ENCODE measurements at regions not wholly inside any gene's neighbourhood (a gene's known extent, or its start where the extent isn't known, plus 50 kb on each side); places are given as distances from the start of the nearest gene placed in this dataset.

DNA sequence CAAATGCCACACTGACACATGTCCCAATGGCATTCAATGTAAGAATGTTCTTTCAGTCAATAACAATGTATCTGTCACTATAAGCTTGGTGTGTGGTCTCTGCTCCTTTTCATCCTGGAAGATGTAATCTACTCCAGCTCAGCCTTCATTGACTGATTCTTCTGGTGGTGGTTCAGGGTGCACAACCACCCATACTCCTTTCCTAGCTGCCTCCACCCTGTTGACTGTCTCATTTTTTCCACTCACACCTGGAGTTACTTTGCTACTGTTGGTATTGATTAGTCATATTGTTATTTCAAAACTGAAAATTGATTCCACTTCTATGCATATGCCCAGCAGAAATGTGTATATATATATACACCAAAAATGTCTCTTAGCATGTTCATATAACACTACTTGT lies 140.5 kb downstream of the ASB9 start:
- DNase-seq (ENCODE audit: low read depth): no peak
- H3K4me3 ChIP-seq (ENCODE audit: control insufficient read depth, low read depth, low read length): no peak overlapping the region
- TF ChIP-seq, protein P1, sequence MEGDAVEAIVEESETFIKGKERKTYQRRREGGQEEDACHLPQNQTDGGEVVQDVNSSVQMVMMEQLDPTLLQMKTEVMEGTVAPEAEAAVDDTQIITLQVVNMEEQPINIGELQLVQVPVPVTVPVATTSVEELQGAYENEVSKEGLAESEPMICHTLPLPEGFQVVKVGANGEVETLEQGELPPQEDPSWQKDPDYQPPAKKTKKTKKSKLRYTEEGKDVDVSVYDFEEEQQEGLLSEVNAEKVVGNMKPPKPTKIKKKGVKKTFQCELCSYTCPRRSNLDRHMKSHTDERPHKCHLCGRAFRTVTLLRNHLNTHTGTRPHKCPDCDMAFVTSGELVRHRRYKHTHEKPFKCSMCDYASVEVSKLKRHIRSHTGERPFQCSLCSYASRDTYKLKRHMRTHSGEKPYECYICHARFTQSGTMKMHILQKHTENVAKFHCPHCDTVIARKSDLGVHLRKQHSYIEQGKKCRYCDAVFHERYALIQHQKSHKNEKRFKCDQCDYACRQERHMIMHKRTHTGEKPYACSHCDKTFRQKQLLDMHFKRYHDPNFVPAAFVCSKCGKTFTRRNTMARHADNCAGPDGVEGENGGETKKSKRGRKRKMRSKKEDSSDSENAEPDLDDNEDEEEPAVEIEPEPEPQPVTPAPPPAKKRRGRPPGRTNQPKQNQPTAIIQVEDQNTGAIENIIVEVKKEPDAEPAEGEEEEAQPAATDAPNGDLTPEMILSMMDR (IDR thresholded peaks at IDR 0.05; ENCODE audit: control insufficient read depth, insufficient read depth, low read depth, low read length, missing control alignments): no peak

DNA sequence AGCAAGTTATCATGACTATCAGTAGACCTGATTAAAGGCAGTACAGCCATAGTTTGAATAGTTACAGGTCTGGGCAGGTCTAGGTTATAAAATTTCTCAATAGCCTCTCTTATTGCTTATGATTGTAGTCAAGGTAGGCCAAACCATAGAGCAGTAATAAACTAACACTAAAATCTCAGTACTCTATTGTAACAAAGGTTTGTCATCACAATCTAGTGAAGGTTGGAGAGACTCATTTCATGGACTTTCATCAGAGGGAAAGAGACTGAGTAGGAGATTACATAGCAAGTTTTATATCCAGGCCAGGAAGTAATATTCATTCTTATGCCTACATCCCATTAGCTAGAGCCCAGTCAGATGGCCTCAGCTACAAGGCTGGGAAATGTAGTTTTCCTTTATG lies 141.0 kb downstream of the ASB9 start:
- TF ChIP-seq, protein P1 (IDR thresholded peaks at IDR 0.05; ENCODE audit: control insufficient read depth, insufficient read depth, low read depth, low read length, missing control alignments): no peak
- H3K4me3 ChIP-seq (ENCODE audit: control insufficient read depth, low read depth, low read length): no peak overlapping the region
- no peak for DNase-seq (ENCODE audit: low read depth)

DNA sequence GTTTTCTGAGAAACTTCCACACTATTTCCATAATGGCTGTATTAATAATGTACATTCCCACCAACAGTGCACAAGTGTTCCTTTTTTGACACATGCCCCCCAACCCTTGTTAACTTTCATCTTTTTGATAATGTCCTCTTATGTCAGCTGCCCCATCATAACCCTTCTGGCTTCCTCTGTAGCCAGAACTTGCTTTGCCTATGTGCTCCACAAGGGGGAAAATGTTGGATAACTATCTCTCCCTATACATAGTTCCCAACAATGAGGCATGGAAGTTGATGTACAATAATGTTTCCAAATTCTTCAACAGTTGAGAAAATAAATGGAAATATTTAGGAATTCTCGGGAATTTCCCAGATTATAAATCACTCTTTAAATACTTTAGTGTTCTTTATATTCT lies 142.9 kb downstream of the ASB9 start:
- no peak overlapping the region for H3K4me3 ChIP-seq (ENCODE audit: control insufficient read depth, low read depth, low read length)
- no peak for DNase-seq (ENCODE audit: low read depth)
- TF ChIP-seq, protein P1 (IDR thresholded peaks at IDR 0.05; ENCODE audit: control insufficient read depth, insufficient read depth, low read depth, low read length, missing control alignments): peak; percentile 3

DNA sequence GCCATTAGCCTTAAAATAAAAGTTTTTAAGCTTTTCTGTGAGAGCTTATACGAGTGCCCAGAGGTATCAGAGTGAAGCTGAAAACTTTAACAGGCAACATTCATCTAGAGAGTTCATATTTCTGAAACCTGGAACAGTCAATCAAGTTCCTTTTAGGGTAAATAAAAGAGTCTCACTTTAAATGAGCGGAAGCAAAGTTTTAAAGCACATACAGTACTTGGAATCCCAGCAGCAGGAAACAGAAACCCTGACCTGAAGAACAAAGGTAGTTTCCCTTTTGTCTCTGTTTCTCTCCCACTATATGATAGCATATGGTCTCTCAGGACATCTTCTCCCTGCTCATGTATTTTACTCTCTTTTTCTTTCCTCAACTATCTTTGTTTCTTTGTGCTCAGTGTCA lies 153.0 kb downstream of the ASB9 start:
- TF ChIP-seq, protein P1 (IDR thresholded peaks at IDR 0.05; ENCODE audit: control insufficient read depth, insufficient read depth, low read depth, low read length, missing control alignments): no peak
- no peak for DNase-seq (ENCODE audit: low read depth)
- H3K4me3 ChIP-seq (ENCODE audit: control insufficient read depth, low read depth, low read length): no peak overlapping the region

DNA sequence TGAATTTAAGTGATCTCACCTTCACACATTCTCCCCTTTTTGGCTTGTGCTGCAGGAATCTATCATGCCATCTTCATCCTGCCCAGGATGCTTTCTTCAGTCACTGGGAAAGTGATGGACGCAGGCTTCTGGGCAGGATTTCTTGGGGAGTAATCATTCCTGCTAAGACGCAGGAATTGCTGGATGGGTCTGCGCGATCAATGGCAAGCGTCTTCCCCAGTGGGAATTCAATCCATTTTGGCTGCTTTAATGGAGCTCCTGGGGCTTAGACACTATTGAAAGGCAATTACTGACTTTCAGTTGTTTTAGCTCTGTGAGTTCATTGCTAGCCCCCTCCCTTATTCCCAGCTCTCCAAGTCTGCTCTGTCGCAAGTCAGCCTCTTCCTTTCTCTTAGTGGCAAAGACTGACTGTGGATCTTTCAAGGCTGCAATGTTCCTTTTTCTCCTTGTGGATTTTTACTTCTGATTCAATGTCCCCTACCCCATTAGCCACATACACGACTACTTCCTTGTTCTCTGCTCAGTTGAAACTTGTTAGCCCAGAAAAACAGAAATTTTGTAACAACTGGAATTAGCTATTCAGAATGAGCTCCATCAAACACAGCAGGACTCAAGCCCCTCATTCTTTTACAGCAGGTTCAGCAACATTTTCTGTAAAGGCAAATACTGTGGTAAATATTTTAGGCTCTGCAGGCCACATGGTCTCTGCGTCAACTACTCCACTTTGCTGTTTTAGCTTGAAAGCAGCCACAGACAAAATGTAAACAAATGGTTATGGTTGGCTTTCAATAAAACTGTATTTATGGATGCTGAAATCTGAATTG lies 154.9 kb downstream of the ASB9 start:
- H3K4me3 ChIP-seq (ENCODE audit: control insufficient read depth, low read depth, low read length): no peak overlapping the region
- DNase-seq (ENCODE audit: low read depth): no peak
- TF ChIP-seq, protein P1 (IDR thresholded peaks at IDR 0.05; ENCODE audit: control insufficient read depth, insufficient read depth, low read depth, low read length, missing control alignments): no peak

DNA sequence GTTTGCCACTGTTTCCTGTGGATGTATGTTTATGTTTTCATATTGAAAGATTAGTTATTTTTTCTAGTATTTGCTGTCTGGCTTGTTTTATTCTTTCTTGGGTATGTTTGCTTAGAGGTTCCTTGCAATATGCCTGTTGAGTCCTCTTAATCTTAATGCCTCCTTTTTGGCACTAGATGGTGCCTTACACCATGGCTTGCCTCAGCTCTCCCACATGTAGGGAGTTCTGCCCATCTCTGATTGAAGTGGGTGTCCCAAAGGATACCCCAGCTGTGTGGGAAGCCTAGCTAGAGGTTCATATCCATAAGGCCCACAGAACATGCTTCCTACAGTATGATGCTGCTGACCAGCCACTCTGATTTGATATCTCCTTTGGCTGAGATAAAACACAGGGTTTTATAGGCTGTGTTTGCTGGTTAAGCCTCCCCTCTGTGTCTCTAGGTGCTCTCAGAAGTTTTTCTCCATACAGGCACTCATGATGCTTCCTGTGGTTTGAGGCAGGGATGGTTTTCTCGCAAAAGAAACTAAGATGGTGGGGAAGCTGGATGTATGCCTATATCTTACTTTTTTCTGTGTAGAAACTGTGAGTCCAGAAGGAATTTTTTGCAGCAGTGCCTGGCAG lies 162.4 kb downstream of the ASB9 start:
- TF ChIP-seq, protein P1 (IDR thresholded peaks at IDR 0.05; ENCODE audit: control insufficient read depth, insufficient read depth, low read depth, low read length, missing control alignments): no peak
- no peak for DNase-seq (ENCODE audit: low read depth)
- H3K4me3 ChIP-seq (ENCODE audit: control insufficient read depth, low read depth, low read length): no peak overlapping the region

Data from AG09309 (cell line).